Retinal pigment epithelial cell (primary cell): ENCODE measurements at regions not wholly inside any gene's neighbourhood (a gene's known extent, or its start where the extent isn't known, plus 50 kb on each side); places are given as distances from the start of the nearest gene placed in this dataset.

Experiments
- DNase-seq: peaks from one replicate; pipeline ENCODE4 v3.0.0-alpha.2; 2010; ENCODE audit warnings: low read depth
- H3K4me3 ChIP-seq: 2 replicates; pipeline ENCODE4 v1.5.1; 2011; ENCODE audit warnings: mild to moderate bottlenecking, low read length, control low read depth, moderate library complexity
- TF ChIP-seq, protein P1 (sequence below): conservative IDR thresholded peaks from 2 replicates; pipeline ENCODE4 v1.5.1; 2011; ENCODE audit warnings: low read depth, low read length, control low read depth, inconsistent platforms

DNA sequence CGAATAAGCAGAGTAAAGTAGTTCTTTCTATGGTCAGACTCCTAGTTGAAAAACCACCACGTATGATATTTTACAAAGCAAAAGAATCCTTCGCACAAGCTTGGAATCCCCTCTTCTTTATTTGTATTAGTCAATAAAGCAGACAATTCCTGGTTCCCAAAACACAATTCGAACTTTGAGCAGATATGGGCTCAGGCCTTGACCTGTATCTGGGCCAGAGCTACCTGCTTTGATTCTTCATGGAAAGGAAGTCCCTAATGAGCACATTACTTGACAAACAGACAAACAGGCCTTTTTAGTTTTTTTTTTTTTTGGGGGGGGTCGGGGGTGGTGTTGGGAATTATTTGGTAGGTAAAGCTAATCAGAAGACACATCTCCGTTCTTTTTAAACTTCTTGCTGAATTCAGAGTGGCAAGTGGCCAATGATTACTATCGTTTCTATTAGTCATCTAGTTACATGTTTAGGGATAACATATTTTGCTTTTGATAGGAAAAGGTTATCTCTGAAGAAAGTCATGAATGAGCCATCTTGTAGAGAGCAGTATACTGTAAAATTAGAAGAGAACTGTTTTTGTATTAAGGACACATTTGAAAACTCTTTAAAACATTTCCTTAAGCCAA, 116.6 kb upstream of the HMHB1 start:
- no peak overlapping the region for H3K4me3 ChIP-seq
- TF ChIP-seq, protein P1, sequence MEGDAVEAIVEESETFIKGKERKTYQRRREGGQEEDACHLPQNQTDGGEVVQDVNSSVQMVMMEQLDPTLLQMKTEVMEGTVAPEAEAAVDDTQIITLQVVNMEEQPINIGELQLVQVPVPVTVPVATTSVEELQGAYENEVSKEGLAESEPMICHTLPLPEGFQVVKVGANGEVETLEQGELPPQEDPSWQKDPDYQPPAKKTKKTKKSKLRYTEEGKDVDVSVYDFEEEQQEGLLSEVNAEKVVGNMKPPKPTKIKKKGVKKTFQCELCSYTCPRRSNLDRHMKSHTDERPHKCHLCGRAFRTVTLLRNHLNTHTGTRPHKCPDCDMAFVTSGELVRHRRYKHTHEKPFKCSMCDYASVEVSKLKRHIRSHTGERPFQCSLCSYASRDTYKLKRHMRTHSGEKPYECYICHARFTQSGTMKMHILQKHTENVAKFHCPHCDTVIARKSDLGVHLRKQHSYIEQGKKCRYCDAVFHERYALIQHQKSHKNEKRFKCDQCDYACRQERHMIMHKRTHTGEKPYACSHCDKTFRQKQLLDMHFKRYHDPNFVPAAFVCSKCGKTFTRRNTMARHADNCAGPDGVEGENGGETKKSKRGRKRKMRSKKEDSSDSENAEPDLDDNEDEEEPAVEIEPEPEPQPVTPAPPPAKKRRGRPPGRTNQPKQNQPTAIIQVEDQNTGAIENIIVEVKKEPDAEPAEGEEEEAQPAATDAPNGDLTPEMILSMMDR = no peak
- DNase-seq = no peak

DNA sequence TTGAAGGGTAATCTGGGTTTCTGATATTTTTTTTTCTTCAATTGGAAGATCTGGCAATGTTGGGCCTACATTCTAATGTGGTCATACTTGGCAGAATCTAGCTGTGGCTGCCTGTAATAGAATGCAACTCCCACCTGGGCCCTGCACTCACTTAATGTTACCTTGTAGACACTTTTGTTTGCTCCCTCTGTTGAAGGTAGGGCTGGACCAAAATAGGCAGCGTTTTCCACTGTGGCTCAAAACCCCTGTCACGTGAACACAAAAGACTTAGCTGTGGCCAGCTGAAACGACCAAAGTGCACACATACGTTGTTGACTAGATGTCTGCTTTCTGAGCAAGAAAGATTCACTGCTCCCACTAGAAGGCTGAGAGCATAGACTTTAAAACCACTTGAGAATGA, 117.6 kb upstream of the HMHB1 start:
- DNase-seq = no peak
- TF ChIP-seq, protein P1 = no peak
- no peak overlapping the region for H3K4me3 ChIP-seq

DNA sequence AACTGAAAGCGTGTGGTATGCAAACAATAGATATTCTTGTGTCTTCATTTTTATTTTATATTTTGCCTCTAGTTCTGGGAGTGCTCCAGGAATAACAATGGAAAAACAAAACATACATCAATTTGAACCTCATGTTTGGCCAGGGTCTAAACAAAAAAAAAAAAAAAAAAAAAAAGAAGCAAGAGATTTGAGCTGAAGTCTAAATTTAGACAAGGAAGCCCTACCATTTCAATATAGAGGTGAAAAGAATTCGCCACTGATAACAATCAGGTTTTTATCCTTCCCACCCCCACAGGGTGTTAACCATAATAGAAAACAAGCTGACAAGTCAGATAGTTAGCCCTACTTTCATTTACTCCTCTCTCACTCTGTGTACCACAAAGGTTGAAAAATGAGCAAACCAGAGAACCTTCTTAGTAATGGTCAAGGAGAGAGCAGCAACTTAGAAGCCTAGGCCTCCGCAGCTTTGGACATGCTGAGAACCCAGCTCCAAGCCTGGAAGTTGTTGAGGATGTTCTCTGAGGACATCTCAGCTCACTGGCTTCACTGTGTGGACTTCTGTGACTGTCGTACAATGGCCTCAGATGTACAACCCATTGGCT, 118.2 kb upstream of the HMHB1 start:
- TF ChIP-seq, protein P1 = no peak
- DNase-seq = no peak
- no peak overlapping the region for H3K4me3 ChIP-seq

DNA sequence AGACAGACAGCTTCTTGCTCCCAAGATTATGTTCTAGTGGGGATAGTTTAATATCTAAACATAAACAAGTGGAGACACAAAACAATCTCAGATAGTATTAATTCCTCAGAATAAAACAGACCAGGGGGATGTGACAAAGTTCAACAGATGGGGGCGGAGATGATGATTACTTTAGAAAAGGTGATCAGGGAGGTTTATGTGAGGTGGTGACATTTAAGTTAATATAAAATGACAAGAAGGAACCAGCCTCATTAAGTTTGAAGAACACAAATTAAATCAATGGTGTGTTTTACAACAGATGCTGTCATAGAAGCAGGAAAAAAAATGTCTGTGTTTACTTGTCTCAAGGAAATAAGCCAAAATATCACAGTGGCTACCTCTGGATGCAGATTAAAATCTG, 119.6 kb upstream of the HMHB1 start:
- TF ChIP-seq, protein P1 = no peak
- no peak for DNase-seq
- no peak overlapping the region for H3K4me3 ChIP-seq

DNA sequence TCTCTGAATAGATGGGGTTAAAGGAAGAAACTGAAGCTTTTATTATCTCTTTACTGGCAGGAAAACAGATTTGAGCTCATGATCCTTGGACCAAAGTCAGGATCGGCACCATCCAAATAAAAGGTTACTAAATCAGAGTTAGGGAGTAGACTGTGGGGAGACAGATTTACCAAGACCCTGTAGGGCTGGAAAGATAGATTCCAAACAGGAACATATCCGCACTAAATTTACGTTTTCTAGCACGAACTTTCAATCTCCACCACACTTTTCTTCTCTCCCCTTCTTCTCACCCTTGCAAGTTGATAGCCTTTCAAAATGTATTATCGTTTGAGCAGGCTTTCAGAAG, 120.0 kb upstream of the HMHB1 start:
- no peak for DNase-seq
- no peak overlapping the region for H3K4me3 ChIP-seq
- TF ChIP-seq, protein P1 = no peak

DNA sequence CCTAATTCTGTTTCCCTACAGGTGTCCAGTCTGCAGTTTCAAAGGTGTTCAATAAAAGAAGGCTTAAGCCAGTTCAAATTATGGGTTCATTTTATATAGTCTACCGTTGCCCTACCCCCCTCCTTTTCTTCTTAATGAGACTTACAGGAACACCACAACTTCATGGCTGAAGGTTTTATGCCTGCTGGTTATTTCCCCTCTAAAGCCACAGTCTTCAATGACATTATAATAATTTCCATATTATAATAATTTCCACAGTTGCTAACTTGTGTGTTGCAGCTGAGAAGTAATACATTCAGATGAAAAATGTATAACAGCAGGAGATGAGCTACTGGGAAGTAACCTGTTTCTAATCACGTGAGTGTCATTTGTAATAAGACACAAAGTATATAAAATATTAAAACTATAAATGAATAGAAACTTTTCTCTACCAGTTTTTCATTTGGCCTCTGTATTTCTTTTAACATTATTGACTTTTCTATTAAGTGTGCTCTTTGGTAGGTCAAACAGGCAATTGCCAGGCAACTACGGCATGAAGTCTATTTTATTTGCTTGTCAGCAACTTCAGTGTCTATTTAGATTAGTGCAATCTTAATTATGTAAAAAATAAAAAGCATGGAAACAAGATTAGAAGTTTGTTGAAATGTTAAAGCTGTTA, 120.5 kb upstream of the HMHB1 start:
- no peak overlapping the region for H3K4me3 ChIP-seq
- no peak for DNase-seq
- TF ChIP-seq, protein P1 = no peak

DNA sequence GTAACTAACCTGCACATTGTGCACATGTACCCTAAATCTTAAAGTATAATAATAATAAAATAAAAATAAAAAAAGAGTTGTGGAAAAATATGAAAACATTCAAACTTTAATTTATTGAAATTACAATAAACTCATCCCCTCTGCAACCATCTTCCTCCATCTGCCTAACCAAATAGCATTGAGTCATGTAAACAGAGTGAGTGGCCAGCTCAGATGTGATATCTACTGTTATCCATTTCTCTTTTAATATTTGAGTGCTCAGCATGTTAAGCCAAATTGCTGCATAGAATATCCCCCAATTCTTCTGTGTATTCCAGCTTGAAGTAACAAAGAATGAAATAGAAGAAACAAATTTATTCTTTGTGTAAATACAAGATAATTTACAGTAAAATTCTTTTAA, 124.4 kb upstream of the HMHB1 start:
- TF ChIP-seq, protein P1 = no peak
- H3K4me3 ChIP-seq = no peak overlapping the region
- no peak for DNase-seq
